Lower leg skin (tissue), 3 donors: ENCODE measurements at regions not wholly inside any gene's neighbourhood (a gene's known extent, or its start where the extent isn't known, plus 50 kb on each side); places are given as distances from the start of the nearest gene placed in this dataset.

Source experiments
- CTCF ChIP-seq, 3 donors: fragments of 450-650 bp; IDR thresholded peaks; one replicate each; pipeline ENCODE4 v1.5.1; 2016; ENCODE audit warnings: antibody characterized with exemption in 3 of 3, mild to moderate bottlenecking in 3 of 3, moderate library complexity in 2 of 3
- POLR2A ChIP-seq, 2 donors: fragments of 450-650 bp; IDR thresholded peaks; one replicate each; pipeline ENCODE4 v1.6.1; 2016 to 2017; ENCODE audit warnings: antibody characterized with exemption in 2 of 2, mild to moderate bottlenecking in 1 of 2, moderate library complexity in 1 of 2

GRCh38 chr12:97038834-97039233, 131.8 kb downstream of the NEDD1 start:
- TF ChIP-seq CTCF (IDR thresholded peaks at IDR 0.05), result no peak
- no peak for TF ChIP-seq POLR2A (IDR thresholded peaks at IDR 0.05)
